ENCODE measurements at regions not wholly inside any gene's neighbourhood (a gene's known extent, or its start where the extent isn't known, plus 50 kb on each side); places are given as distances from the start of the nearest gene placed in this dataset.

- no peaks in the 10 kb centered on the region for H3K36me3 Mint-ChIP-seq
- no peaks in the 10 kb centered on the region for H3K4me1 Mint-ChIP-seq
- H3K9me3 Mint-ChIP-seq: peaks cover 15% of the 10 kb centered on the region
- H3K27ac Mint-ChIP-seq: no peak overlapping the region
- TF ChIP-seq MYBL2 (CRISPR knock-in tag; IDR thresholded peaks at IDR 0.05) (no peak), ZNF532 (CRISPR knock-in tag; IDR thresholded peaks at IDR 0.05; ENCODE audit: borderline replicate concordance) (no peak), NR2C2 (CRISPR knock-in tag; IDR thresholded peaks at IDR 0.05) (no peak)
- ChIA-PET CTCF (no interaction called here), POLR2A (no interaction called here)
- H3K27me3 Mint-ChIP-seq (ENCODE audit: low read depth): peaks cover 9% of the 10 kb centered on the region
- DNase-seq (ENCODE audit: low spot score) (no peak), ATAC-seq (no peak)
- H3K4me3 Mint-ChIP-seq: no peak overlapping the region
Measured at GRCh38 chr10:1978584-1978983, 241.3 kb upstream of the ADARB2 start.

- Mint-ChIP-seq H3K9me3 (peaks cover 20% of the 10 kb centered on the region), H3K36me3 (peaks cover 1% of the 10 kb centered on the region; the same call in 1 of the 2 replicates), H3K4me1 (no peaks in the 10 kb centered on the region), H3K4me3 (no peak overlapping the region), H3K27ac (no peak overlapping the region), H3K27me3 (ENCODE audit: low read depth) (peaks cover 9% of the 10 kb centered on the region)
- ATAC-seq (no peak), DNase-seq (ENCODE audit: low spot score) (no peak)
- CTCF ChIA-PET: no interaction called here
- no peak for TF ChIP-seq CTCF (IDR thresholded peaks at IDR 0.05)
- TF ChIP-seq FOXJ3 (CRISPR knock-in tag; IDR thresholded peaks at IDR 0.05; ENCODE audit: borderline replicate concordance): no peak
- TF ChIP-seq FOXK1 (CRISPR knock-in tag; IDR thresholded peaks at IDR 0.05): no peak
- no peak for TF ChIP-seq TP53 (CRISPR knock-in tag; IDR thresholded peaks at IDR 0.05)
- TF ChIP-seq ZBTB21 (CRISPR knock-in tag; IDR thresholded peaks at IDR 0.05; ENCODE audit: borderline replicate concordance): no peak
- TF ChIP-seq OVOL2 (CRISPR knock-in tag; IDR thresholded peaks at IDR 0.05; ENCODE audit: borderline replicate concordance): no peak
- TF ChIP-seq TCF7 (CRISPR knock-in tag; IDR thresholded peaks at IDR 0.05; ENCODE audit: low read depth): no peak
- TF ChIP-seq USF1 (CRISPR knock-in tag; IDR thresholded peaks at IDR 0.05): no peak
- no peak for TF ChIP-seq PRRX2 (CRISPR knock-in tag; IDR thresholded peaks at IDR 0.05)
- TF ChIP-seq CREB1 (CRISPR knock-in tag; IDR thresholded peaks at IDR 0.05): no peak
- no peak for TF ChIP-seq RELA (CRISPR knock-in tag; IDR thresholded peaks at IDR 0.05; ENCODE audit: borderline replicate concordance)
- TF ChIP-seq GRHL2 (CRISPR knock-in tag; IDR thresholded peaks at IDR 0.05; ENCODE audit: insufficient replicate concordance, severe bottlenecking): no peak
- TF ChIP-seq ZNF263 (CRISPR knock-in tag; IDR thresholded peaks at IDR 0.05; ENCODE audit: low read depth): no peak
- TF ChIP-seq ESRRA (CRISPR knock-in tag; IDR thresholded peaks at IDR 0.05; ENCODE audit: borderline replicate concordance): no peak
- TF ChIP-seq CREM (CRISPR knock-in tag; IDR thresholded peaks at IDR 0.05): no peak
- no peak for TF ChIP-seq NR1H2 (CRISPR knock-in tag; IDR thresholded peaks at IDR 0.05)
- TF ChIP-seq JAZF1 (CRISPR knock-in tag; IDR thresholded peaks at IDR 0.05): no peak
- no peak for TF ChIP-seq E2F5 (CRISPR knock-in tag; IDR thresholded peaks at IDR 0.05)
- POLR2A ChIA-PET: no interaction called here
Measured at GRCh38 chr10:1977461-1977860, 240.1 kb upstream of the ADARB2 start.
